ENCODE measurements at regions not wholly inside any gene's neighbourhood (a gene's known extent, or its start where the extent isn't known, plus 50 kb on each side); places are given as distances from the start of the nearest gene placed in this dataset.

GRCh38 chr6:41411961-41412360, 76.6 kb downstream of the NCR2 start:
- no peak for TF ChIP-seq EZH2 (IDR thresholded peaks at IDR 0.05; ENCODE audit: borderline replicate concordance, low read length)
- TF ChIP-seq, protein P1, sequence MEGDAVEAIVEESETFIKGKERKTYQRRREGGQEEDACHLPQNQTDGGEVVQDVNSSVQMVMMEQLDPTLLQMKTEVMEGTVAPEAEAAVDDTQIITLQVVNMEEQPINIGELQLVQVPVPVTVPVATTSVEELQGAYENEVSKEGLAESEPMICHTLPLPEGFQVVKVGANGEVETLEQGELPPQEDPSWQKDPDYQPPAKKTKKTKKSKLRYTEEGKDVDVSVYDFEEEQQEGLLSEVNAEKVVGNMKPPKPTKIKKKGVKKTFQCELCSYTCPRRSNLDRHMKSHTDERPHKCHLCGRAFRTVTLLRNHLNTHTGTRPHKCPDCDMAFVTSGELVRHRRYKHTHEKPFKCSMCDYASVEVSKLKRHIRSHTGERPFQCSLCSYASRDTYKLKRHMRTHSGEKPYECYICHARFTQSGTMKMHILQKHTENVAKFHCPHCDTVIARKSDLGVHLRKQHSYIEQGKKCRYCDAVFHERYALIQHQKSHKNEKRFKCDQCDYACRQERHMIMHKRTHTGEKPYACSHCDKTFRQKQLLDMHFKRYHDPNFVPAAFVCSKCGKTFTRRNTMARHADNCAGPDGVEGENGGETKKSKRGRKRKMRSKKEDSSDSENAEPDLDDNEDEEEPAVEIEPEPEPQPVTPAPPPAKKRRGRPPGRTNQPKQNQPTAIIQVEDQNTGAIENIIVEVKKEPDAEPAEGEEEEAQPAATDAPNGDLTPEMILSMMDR (IDR thresholded peaks at IDR 0.05; ENCODE audit: low read length), result no peak
- 0 out of 2 replicates have a peak, but pooled peaks cover 4% of the 10 kb centered on the region for H3K27me3 ChIP-seq (ENCODE audit: insufficient read depth, low read length)
- no peak overlapping the region for H3K4me2 ChIP-seq (ENCODE audit: low read length)

GRCh38 chr6:41413250-41413649, 77.8 kb downstream of the NCR2 start:
- no peaks in the 10 kb centered on the region for H3K4me1 ChIP-seq (ENCODE audit: insufficient read depth, low read length, severe bottlenecking)
- TF ChIP-seq, protein P1 (IDR thresholded peaks at IDR 0.05; ENCODE audit: low read length), result no peak
- TF ChIP-seq EZH2 (IDR thresholded peaks at IDR 0.05; ENCODE audit: borderline replicate concordance, low read length), result no peak
- H4K20me1 ChIP-seq (ENCODE audit: insufficient read depth, low read length), result no peaks in the 10 kb centered on the region
- H3K27me3 ChIP-seq (ENCODE audit: insufficient read depth, low read length), result 0 out of 2 replicates have a peak, but pooled peaks cover 4% of the 10 kb centered on the region
- no peaks in the 10 kb centered on the region for H3K9me2 ChIP-seq (ENCODE audit: low read depth, low read length)
- H3F3A ChIP-seq (ENCODE audit: insufficient read depth, low read length), result no peaks in the 10 kb centered on the region
- H3K4me2 ChIP-seq (ENCODE audit: low read length), result no peak overlapping the region
- no peak overlapping the region for H3K9ac ChIP-seq (ENCODE audit: low read length)
- H3K27ac ChIP-seq (ENCODE audit: low read depth, low read length, poor library complexity, severe bottlenecking), result no peak overlapping the region
- no peaks in the 10 kb centered on the region for H3K79me2 ChIP-seq (ENCODE audit: insufficient read depth, low read length)
- no peak overlapping the region for H2AFZ ChIP-seq (ENCODE audit: low read length)
- no peaks in the 10 kb centered on the region for H3K36me3 ChIP-seq (ENCODE audit: insufficient read depth, low read length)
- H3K9me3 ChIP-seq (ENCODE audit: low read length), result no peaks in the 10 kb centered on the region
- H3K4me3 ChIP-seq (ENCODE audit: low read depth, low read length, poor library complexity, severe bottlenecking), result no peak overlapping the region

More at GRCh38 chr6:41411961-41412360, 76.6 kb downstream of the NCR2 start:
- Histone ChIP-seq H3K9ac (ENCODE audit: low read length) (no peak overlapping the region), H3F3A (ENCODE audit: insufficient read depth, low read length) (no peaks in the 10 kb centered on the region), H3K79me2 (ENCODE audit: insufficient read depth, low read length) (no peaks in the 10 kb centered on the region), H3K9me3 (ENCODE audit: low read length) (no peaks in the 10 kb centered on the region), H3K36me3 (ENCODE audit: insufficient read depth, low read length) (no peaks in the 10 kb centered on the region), H3K4me1 (ENCODE audit: insufficient read depth, low read length, severe bottlenecking) (no peaks in the 10 kb centered on the region), H3K9me2 (ENCODE audit: low read depth, low read length) (no peaks in the 10 kb centered on the region), H4K20me1 (ENCODE audit: insufficient read depth, low read length) (no peaks in the 10 kb centered on the region), H3K27ac (ENCODE audit: low read depth, low read length, poor library complexity, severe bottlenecking) (no peak overlapping the region), H3K4me3 (ENCODE audit: low read depth, low read length, poor library complexity, severe bottlenecking) (no peak overlapping the region), H2AFZ (ENCODE audit: low read length) (no peak overlapping the region)

- H3K4me3 ChIP-seq (ENCODE audit: low read depth, low read length, poor library complexity, severe bottlenecking), result no peak overlapping the region
- H3K9me2 ChIP-seq (ENCODE audit: low read depth, low read length), result no peaks in the 10 kb centered on the region
- no peak for TF ChIP-seq EZH2 (IDR thresholded peaks at IDR 0.05; ENCODE audit: borderline replicate concordance, low read length)
- TF ChIP-seq, protein P1 (IDR thresholded peaks at IDR 0.05; ENCODE audit: low read length), result no peak
- H3F3A ChIP-seq (ENCODE audit: insufficient read depth, low read length), result no peaks in the 10 kb centered on the region
- H3K4me2 ChIP-seq (ENCODE audit: low read length), result no peak overlapping the region
- H3K27me3 ChIP-seq (ENCODE audit: insufficient read depth, low read length), result peaks cover 12% of the 10 kb centered on the region; the same call in 1 of the 2 replicates
- no peaks in the 10 kb centered on the region for H3K4me1 ChIP-seq (ENCODE audit: insufficient read depth, low read length, severe bottlenecking)
- no peak overlapping the region for H3K9ac ChIP-seq (ENCODE audit: low read length)
- no peak overlapping the region for H2AFZ ChIP-seq (ENCODE audit: low read length)
- H4K20me1 ChIP-seq (ENCODE audit: insufficient read depth, low read length), result no peaks in the 10 kb centered on the region
- H3K36me3 ChIP-seq (ENCODE audit: insufficient read depth, low read length), result no peaks in the 10 kb centered on the region; the same call in 1 of the 2 replicates
- no peak overlapping the region for H3K27ac ChIP-seq (ENCODE audit: low read depth, low read length, poor library complexity, severe bottlenecking)
- no peaks in the 10 kb centered on the region for H3K79me2 ChIP-seq (ENCODE audit: insufficient read depth, low read length)
- no peaks in the 10 kb centered on the region for H3K9me3 ChIP-seq (ENCODE audit: low read length)
Measured at GRCh38 chr6:41416501-41416837, 81.1 kb downstream of the NCR2 start.

All from OCI-LY1 (cell line).